A673 (cell line): ENCODE measurements at regions not wholly inside any gene's neighbourhood (a gene's known extent, or its start where the extent isn't known, plus 50 kb on each side); places are given as distances from the start of the nearest gene placed in this dataset.

Experiments
- BruUV-seq: library from RNA; stranded (reverse); fragments of 400-500 nt; replicated peaks from 2 replicates; lab custom pipeline; 2021; lab: Mats Ljungman, UMichigan
- CTCF ChIA-PET: fragments of 300-600 bp; sonication (Branson Sonifier 250); formaldehyde crosslinking; loops from one replicate; lab custom pipeline; 2022; ENCODE audit warnings: antibody characterized with exemption; lab: Charles Lee
- POLR2A ChIA-PET: fragments of 300-600 bp; sonication (Branson Sonifier 250); formaldehyde crosslinking; loops from one replicate; lab custom pipeline; 2022; ENCODE audit warnings: antibody characterized with exemption; ENCODE audit not compliant: low non-redundant PET; lab: Charles Lee
- DNase-seq: peaks from one replicate; pipeline ENCODE4 v3.0.0-alpha.2; 2015; ENCODE audit warnings: low spot score
- H3K27ac ChIP-seq: fragments of 200-600 bp; sonication (generic); 2 replicates; pipeline ENCODE4 v1.5.1; 2016; ENCODE audit warnings: mixed run types, low read depth, mild to moderate bottlenecking, mixed read lengths, antibody characterized with exemption, low read length; ENCODE audit not compliant: poor library complexity, severe bottlenecking
- H3K27me3 ChIP-seq: fragments of 200-600 bp; sonication (generic); replicated peaks from 2 replicates; pipeline ENCODE4 v1.6.1; 2017; ENCODE audit warnings: mixed run types, low read depth, mild to moderate bottlenecking, mixed read lengths, antibody characterized with exemption, low read length; ENCODE audit not compliant: insufficient read depth, poor library complexity
- H3K36me3 ChIP-seq: fragments of 200-600 bp; sonication (generic); 2 replicates; pipeline ENCODE4 v1.6.1; 2016; ENCODE audit warnings: mixed run types, mild to moderate bottlenecking, mixed read lengths, antibody characterized with exemption, low read length; ENCODE audit not compliant: insufficient read depth, poor library complexity, severe bottlenecking
- H3K4me1 ChIP-seq: fragments of 200-600 bp; sonication (generic); 2 replicates; pipeline ENCODE4 v1.6.1; 2017; ENCODE audit warnings: mixed run types, mild to moderate bottlenecking, mixed read lengths, antibody characterized with exemption, low read length; ENCODE audit not compliant: insufficient read depth, poor library complexity, severe bottlenecking
- H3K4me3 ChIP-seq: fragments of 200-600 bp; sonication (generic); 2 replicates; pipeline ENCODE4 v1.5.1; 2016; ENCODE audit warnings: low read depth, mixed run types, mild to moderate bottlenecking, mixed read lengths, low read length; ENCODE audit not compliant: poor library complexity, severe bottlenecking
- H3K9me3 ChIP-seq: fragments of 200-600 bp; sonication (generic); 2 replicates; pipeline ENCODE4 v1.6.1; 2016; ENCODE audit warnings: mixed run types, low read depth, mild to moderate bottlenecking, mixed read lengths, antibody characterized with exemption, low read length; ENCODE audit not compliant: poor library complexity, severe bottlenecking
- CTCF ChIP-seq: fragments of 300-800, 200-600 bp; sonication (generic); conservative IDR thresholded peaks from 2 replicates; pipeline ENCODE4 v1.5.1; 2017; ENCODE audit warnings: low read depth, mild to moderate bottlenecking, antibody characterized with exemption, low read length, moderate library complexity, mixed read lengths
- EZH2 ChIP-seq: fragments of 200-600 bp; sonication (generic); IDR thresholded peaks from 2 replicates; pipeline ENCODE4 v1.6.1; 2017; ENCODE audit warnings: borderline replicate concordance, low read depth, mild to moderate bottlenecking, mixed read lengths, antibody characterized with exemption, low read length; ENCODE audit not compliant: poor library complexity, severe bottlenecking
- intact Hi-C: fragments of 100-400 bp; cut with micrococcal nuclease; formaldehyde crosslinking; loops from one replicate; pipeline ENCODE4 v1.10.0; 2022; ENCODE audit not compliant: unreplicated experiment

GRCh38 chr1:8139383-8139782, 113.3 kb upstream of the ERRFI1 start:
- Histone ChIP-seq H3K36me3 (no peaks in the 10 kb centered on the region), H3K27ac (no peak overlapping the region), H3K9me3 (no peaks in the 10 kb centered on the region), H3K4me3 (no peak overlapping the region), H3K4me1 (no peaks in the 10 kb centered on the region), H3K27me3 (no peaks in the 10 kb centered on the region)
- ChIA-PET POLR2A (no interaction called here), CTCF (no interaction called here)
- TF ChIP-seq CTCF, result no peak
- TF ChIP-seq EZH2, result no peak
- BruUV-seq, result no TSS peak
- no peak for DNase-seq
- intact Hi-C loops, result no loop called here

- ChIA-PET POLR2A (no interaction called here), CTCF (no interaction called here)
- H3K4me1 ChIP-seq, result peaks cover 4% of the 10 kb centered on the region
Measured at GRCh38 chr1:8138673-8139072, 112.6 kb upstream of the ERRFI1 start.

GRCh38 chr1:8137481-8138244, 111.6 kb upstream of the ERRFI1 start:
- DNase-seq, result no peak
- no peaks in the 10 kb centered on the region for H3K9me3 ChIP-seq
- intact Hi-C loops, result no loop called here
- H3K27me3 ChIP-seq, result no peaks in the 10 kb centered on the region
- ChIA-PET POLR2A (no interaction called here), CTCF (no interaction called here)
- no peaks in the 10 kb centered on the region for H3K36me3 ChIP-seq
- H3K27ac ChIP-seq, result no peak overlapping the region
- no TSS peak for BruUV-seq
- TF ChIP-seq EZH2, result no peak
- no peak for TF ChIP-seq CTCF
- no peak overlapping the region for H3K4me3 ChIP-seq
- H3K4me1 ChIP-seq, result peaks cover 11% of the 10 kb centered on the region

More at GRCh38 chr1:8138673-8139072, 112.6 kb upstream of the ERRFI1 start:
- no TSS peak for BruUV-seq
- TF ChIP-seq CTCF, result no peak
- no peak for TF ChIP-seq EZH2
- H3K36me3 ChIP-seq, result no peaks in the 10 kb centered on the region
- no peaks in the 10 kb centered on the region for H3K9me3 ChIP-seq
- no peak for DNase-seq
- H3K27ac ChIP-seq, result no peak overlapping the region
- H3K27me3 ChIP-seq, result no peaks in the 10 kb centered on the region
- H3K4me3 ChIP-seq, result no peak overlapping the region
- intact Hi-C loops, result no loop called here
